Dermis blood vessel endothelial cell (primary cell): ENCODE measurements at regions not wholly inside any gene's neighbourhood (a gene's known extent, or its start where the extent isn't known, plus 50 kb on each side); places are given as distances from the start of the nearest gene placed in this dataset.

Experiments used
- DNase-seq: peaks from one replicate; pipeline ENCODE4 v3.0.0; 2010

DNA sequence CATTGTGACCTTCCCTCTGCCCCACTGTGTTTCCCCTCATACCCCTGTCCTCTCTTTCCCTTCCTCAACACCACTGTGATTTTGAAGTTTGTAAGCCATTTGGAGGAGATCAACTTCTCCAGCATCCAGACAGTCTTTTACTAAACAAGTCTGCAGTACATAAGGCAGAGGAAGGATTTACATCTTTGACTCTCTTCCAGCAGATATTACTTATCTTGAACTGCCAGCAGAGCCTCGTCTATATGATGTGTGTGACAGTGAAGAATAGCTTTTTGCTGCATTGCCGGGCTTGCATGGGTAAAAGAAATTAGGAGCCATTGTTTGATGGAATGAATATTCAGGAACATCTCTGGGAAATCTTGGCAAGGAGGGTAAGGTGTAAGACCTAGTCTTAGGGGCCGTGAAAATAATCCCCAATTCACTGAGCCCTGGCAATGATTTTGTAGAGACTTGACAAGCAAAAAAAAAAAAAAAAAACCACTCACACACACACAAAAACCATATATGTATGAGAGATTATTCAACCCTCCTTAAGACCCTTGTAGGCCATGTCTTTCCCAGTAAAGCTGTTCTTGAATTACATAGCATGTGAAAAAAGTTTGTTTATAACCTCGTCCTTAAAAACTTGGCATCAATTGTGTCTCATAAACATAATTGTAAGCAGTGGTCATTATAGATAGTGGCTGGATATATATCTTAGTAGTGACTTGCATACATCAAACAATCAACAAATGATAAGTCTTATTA is 903.9 kb downstream of the CDH11 start:
- DNase-seq = no peak

GRCh38 chr16:64215730-64216129 is 906.1 kb downstream of the CDH11 start:
- DNase-seq = no peak

GRCh38 chr16:64211331-64211730 is 910.5 kb downstream of the CDH11 start:
- no peak for DNase-seq

DNA sequence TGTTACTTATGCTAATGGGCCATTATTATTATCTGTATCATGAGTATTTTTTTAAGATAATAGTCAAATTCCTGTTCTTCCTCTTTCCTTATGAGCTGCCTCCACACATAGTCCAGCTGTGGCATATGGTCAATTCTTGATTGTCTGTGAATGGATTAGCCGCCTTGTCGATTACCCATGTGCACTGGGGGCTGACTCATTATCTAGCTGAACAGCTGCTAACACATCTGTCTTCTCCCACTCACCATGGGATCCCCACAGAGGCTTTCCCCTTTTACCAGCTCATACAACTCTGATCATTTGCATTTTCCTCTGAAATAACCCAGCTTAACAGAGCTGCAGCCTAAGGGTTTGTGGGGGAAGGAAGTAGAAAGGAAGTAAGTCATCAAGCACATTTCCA is 915.0 kb downstream of the CDH11 start:
- no peak for DNase-seq

DNA sequence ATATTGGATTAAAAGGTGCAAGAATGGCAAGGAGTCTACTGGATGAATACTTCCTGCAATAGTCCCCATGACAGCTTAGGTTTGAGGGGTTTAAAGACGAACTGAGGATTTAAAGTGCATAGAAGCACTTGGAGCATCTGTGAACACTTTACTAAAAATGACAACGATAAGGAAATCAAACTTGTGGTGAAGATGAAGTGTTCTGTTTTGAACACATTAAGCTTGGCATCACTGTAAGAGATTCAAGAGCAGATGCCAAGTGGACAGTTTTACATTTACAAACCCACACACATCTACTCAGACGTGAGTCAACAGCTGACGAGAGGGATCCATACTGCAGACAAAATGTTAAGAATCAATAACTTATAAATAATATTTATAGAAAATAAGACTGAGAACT is 918.7 kb downstream of the CDH11 start:
- DNase-seq = no peak

- no peak for DNase-seq
These were observed 919.3 kb downstream of the CDH11 start for GRCh38 chr16:64202571-64202970.

DNA sequence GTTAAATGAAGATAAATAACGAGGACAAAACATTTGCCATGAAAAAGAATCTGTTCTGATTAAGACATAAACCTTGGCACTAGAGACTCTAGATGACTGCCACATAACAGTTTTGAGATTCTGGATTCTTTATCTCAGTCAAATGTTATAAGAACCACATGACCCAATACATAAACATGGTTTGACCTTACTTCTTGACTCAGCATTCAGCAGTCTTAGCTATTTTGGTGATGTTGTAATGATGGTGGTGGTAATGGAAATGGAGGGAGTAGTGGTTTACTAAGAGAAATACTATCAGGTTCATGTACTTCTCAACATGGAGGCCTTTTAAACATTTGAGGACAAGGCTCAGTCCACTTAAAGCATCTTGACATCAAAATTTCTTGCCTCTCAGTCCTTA is 925.4 kb downstream of the CDH11 start:
- no peak for DNase-seq

DNA sequence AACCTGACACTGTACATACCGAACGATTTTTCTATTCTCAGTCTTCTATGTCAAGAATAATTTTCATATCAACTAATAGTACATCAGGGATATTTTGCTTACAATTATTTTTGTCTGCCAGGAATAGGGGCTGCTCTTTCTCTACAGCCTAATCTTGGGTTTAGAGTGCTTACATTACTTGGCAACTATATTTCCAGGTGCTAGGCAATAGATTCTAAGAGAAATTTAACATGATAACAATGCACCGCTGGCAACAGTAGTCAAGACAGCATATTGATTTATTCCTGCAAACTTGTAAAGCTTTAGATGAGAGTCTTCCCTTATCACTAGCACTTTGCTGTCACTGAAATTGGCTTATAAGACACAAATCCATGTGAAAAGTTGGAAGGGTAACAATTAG is 935.9 kb downstream of the CDH11 start:
- DNase-seq = no peak

- DNase-seq = no peak
These were observed 937.7 kb downstream of the CDH11 start for GRCh38 chr16:64184156-64184555.

- DNase-seq = no peak
These were observed 938.9 kb downstream of the CDH11 start for GRCh38 chr16:64182985-64183384.

- DNase-seq = no peak
These were observed 940.5 kb downstream of the CDH11 start for GRCh38 chr16:64181271-64181925.

- DNase-seq = no peak
These were observed 941.5 kb downstream of the CDH11 start for GRCh38 chr16:64180136-64180900.

DNA sequence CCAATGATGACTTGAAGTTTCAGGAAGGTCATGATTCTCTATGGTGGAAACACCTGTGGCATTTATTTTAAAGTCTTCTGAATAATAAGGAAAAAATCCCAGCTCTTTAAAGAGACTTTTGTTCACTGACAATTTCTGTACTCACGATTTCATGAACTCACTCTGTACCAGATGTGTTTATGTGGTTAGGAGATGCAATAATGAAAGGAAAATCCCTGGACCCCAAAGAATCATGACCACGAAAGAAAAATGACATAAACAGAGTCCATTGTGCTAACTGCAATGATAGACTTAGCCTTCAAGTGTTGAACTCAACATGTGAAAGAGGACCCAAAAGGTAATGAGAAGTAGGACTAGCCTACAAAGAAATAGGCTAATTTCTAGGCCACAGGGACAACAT is 947.5 kb downstream of the CDH11 start:
- no peak for DNase-seq

DNA sequence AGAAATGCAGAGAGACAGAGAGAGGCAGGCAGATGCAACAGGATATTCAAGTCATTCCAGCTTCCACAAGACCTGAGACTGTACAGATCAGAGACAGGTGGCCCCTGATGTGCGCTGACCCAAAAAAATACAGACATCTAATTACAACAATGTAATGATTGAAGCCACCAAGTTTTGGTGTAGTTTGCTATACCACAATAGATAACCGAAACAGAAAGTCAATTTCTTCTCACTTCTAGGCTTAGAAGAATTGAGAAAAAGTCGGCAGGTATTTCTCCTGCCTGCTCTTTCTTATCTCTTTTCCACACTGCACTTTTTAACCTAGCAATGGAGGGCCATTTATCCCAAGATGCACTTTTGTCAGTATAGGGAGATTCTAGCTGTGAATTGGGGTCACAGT is 949.2 kb downstream of the CDH11 start:
- no peak for DNase-seq

DNA sequence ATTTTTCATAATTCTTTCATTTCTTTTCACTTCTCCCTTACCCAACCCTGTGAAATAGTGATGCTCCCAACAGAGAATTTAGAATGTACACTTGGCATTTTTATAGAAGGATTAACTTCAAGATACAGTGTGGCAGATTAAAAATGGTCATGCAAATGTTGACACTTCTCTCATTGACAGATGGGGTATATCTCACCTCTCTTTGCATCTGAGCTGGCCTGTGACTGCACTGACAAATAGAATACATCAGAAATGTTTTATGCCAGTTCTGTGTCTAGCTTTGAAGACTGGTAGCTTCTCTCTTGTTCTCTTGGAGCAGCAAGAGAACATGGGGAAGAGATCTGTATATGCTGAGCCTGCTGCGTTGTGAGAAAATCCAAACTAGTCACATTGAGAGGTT is 949.6 kb downstream of the CDH11 start:
- DNase-seq = no peak

GRCh38 chr16:64171632-64172031 is 950.2 kb downstream of the CDH11 start:
- DNase-seq = no peak

DNA sequence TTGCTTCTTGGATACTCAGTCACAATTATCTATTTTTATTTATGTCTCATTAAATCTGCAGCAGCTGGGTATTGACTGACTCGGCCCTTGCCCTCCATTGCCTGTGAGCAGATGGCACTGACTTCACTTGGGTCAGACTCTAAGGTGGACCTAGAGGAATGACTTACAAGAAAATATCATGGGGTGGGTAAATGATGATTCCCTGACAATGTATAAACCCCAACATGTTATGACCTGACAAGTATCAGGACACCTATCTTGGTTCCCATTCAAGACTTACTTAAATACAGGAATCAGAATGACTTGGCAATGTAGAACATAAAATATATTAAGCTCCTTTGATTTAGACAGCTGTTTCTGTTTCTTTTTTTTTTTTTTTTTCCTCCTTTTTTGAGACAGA is 953.5 kb downstream of the CDH11 start:
- DNase-seq = no peak

GRCh38 chr16:64167936-64168335 is 953.9 kb downstream of the CDH11 start:
- DNase-seq = no peak

DNA sequence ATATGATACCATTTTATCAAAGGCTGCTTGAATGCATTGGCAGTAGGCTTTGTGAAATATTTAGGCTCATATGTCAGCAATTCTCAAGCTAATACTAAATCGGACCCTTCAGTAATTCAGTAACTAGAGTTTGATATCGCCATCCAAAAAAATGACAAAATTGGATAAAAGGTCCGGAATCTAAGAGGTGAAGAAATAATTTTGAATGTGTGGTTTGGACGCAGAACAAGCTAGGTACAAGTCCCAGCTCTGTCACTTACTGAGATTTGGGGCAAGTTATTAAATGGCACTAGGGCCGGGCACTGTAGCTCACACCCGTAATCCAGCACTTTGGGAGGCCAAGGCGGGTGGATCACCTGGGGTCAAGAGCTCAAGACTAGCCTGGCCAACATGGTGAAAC is 956.5 kb downstream of the CDH11 start:
- no peak for DNase-seq

DNA sequence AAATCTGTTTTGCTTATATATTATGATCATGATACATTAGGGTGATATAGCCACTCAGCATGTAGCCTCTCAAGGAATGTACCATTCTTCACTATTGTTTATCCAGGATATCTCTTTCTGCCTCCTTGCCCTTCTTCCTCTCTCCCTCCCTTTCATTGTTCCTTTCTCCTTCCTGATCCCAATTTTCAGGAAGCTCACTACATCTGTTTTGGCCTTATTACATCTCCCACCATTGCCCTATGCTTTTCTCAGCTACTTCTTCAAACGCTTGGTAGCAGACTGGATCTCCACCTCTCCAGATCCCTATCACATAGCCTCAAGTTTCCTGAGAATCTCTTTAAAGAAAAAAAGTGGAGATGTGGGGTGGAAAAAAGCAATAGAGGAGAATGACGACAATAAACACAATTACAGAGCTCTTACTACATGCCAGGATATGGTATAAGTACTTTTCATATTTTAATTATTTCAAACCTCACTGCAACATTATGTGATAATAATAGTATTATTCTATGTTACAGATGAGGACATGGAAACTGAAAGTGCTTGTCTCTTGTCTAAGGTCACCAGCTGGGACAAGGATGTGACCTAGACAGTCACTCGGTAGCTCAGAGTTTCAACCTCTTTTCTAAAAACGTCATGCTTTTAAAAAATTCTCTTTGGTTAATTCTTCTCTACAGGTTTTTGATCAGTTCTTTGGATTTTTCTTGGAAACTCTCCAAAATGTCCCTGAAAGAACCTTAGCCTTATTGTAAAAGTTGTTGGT is 959.1 kb downstream of the CDH11 start:
- no peak for DNase-seq

DNA sequence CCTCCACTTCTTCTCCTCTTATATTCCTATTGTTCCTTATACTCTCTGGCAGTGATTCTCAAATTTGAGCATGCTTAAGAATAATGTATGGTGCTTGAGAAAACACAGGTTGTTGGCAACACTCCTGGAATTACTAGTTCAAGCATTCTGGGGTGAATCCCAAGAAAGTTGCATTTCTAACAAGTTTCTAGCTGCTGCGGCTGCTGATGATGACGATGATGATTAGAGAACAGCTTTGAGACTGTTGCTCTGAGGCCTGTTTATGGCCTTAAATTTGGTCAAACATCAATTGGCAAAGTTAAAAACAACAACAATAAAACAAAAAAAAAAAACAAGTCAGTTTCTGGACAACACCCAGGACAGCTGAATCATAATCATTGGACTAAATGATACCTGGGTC is 961.9 kb downstream of the CDH11 start:
- no peak for DNase-seq

DNA sequence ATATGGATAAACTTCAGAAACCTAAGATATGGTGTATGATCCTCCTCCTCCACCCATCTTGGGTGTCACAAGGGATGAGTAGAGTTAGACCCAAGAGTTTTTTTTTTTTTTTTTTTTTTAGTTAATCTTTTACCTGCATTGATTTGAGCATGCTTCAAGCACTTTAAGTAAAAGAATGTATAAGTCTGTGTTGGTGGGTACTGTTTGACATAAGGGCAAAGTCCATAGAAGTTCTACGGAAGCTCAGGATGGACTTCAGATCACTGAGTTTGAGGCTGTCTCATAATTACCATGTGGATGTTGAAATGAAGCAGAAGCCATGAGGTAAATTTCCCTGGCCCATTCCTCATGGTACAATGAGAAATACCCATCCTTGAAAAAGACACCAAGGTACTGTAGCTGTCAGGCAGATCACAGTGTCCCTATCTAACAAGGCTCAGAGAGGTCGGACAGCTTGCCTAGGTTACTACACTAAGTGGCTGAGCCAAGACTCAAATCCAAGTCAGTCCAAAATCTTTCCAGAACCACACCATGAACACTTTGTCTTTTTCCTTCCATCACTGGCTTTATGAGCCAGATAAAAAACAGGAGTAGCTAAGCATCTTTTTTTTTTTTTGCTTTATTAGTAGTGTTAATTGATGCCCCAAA is 962.8 kb downstream of the CDH11 start:
- no peak for DNase-seq

DNA sequence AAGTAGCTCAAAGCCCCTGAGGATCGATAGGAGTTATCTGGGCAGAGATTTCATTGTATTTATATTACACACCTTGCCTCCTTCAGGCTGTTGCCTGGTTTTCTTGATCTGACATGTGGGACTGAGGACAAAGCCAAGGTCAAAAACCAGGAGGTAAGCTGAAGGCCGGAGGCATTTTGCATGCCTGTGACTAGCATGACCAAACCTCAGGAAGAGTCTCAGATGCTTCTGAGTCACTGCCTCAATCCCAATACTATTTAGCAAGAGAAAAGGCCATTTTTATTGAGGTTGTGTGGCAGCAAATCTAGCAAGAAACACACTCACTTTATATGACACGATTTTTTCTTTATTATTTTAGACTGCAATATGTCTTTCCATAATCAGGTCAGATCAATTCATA is 968.1 kb downstream of the CDH11 start:
- DNase-seq = no peak
